GM18499 (cell line): ENCODE measurements at regions not wholly inside any gene's neighbourhood (a gene's known extent, or its start where the extent isn't known, plus 50 kb on each side); places are given as distances from the start of the nearest gene placed in this dataset.

Source experiments
- ATAC-seq: cut with Tn5 transposase; IDR thresholded peaks from one replicate; pipeline ENCODE4 v1.9.1; 2021; ENCODE audit warnings: moderate number of reproducible peaks; ENCODE audit not compliant: insufficient read depth, unreplicated experiment

DNA sequence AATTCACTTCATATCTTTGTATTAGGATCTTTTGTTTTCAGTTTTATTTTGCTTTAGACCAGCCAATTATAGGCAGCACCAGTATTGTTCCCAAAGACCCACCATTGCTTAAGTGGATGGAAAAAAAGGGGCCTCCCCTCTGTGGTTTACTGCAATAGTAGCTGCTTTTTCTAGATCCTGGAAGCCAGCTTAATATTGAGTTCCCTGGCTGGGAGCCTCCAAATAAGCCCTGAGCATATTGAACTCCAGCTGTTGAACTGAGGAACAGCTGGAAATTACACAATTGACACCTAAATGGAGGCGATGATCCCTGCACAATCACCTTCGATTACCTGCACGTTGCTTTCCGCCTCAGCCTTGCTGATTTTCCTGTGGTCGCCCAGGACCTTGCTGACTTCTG lies 576.0 kb downstream of the SOX6 start:
- no peak for ATAC-seq

DNA sequence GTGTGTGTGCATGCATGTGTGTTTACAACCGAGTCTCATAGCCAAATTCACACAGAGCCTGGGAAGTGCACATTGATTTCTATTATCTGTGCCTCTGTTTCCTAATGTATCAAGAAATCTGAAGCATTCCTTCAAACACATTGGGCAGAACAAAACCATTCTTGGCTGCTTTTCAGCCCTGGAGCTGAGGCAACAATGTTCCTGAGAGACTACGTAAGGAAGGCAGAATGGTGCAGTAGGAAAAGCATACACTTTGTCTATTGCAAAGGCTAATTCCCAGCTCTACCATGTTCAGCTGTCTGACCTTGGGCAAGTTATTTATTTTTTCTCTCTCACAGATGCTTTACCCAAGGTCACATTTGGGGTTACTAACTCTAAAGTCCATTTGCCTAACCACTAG lies 575.5 kb downstream of the SOX6 start:
- ATAC-seq, result no peak

- ATAC-seq, result no peak
Measured at GRCh38 chr11:15783619-15784018, 572.7 kb downstream of the SOX6 start.

DNA sequence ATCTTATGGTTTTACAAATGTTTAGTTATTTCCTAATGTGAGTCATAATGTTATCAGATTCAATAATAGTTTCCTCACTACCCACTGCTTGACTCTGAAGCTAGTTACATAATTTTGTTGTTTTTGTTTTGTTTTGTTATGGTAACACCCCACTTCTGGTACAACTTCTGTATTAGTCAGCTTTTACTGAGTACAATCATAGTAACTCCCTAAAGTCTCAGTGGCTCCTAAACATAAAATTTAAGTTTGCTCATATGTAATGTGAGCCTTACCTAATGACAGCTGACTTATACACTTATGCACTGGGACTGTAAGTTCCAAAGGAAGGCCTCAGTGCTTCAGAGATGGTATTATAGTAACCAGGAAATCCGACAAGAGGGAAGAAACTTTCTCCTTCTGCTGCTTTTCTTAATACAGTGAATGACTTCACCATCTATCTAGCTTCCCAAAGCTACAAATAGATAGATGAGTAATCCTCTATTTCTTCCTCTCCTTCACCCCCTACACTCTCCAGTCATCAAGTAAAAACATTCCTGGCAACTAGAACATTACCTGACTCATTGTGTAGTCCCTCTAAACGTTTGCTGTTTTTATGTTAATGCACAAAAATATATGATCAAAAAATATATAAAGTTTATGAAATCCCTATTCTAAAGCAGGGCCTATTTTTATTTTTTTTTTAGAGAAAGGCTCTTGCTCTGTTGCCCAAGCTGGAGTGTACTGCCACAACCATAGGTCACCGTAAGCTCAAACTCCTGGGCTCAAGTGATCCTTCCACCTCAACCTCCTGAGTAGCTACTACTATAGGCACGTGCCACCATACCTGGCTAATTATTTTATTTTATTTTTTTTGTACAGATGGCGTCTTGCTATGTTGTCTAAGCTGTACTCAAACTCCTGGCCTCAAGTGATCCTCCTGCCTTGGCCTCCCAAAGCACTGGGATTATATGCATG lies 563.0 kb downstream of the SOX6 start:
- ATAC-seq, result no peak

DNA sequence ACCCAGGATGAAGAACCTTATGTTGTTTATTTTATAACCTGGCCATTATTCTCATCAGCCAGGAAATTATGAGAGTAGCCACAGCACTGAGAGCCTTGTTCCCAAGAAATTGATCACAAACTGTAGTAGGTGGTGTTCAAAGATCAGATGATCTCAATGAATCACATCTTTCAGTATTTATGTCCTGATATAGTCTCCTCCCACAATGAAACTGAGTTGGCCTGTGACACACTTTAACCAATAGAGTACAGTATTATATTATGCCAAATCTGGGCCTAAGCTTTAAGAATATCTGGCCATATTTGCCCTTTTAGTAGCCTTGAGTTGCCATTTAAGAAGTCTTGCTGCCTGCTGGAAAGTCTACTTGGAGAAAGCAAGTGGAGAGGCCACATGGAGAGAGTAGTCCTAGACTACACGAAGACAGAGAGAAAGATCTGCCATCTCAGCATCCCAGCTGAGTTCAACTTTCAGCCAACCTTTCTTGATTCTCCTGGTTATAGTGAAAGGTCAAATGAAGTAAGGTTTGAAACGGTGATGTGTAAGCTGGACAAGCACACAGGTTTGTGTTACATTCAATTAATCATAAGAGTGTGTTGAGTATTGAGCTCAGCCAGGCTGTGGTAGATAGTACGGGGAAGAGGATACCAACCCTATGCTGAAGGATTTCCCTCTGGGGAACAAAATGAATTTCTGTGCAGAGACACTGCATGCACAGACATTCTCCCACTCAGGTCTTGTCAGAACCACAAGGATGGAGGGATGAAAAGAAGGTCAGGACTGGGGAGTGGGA lies 561.8 kb downstream of the SOX6 start:
- no peak for ATAC-seq

GRCh38 chr11:15795378-15795777 lies 561.0 kb downstream of the SOX6 start:
- ATAC-seq, result no peak

GRCh38 chr11:15800111-15800800 lies 556.1 kb downstream of the SOX6 start:
- ATAC-seq, result no peak

DNA sequence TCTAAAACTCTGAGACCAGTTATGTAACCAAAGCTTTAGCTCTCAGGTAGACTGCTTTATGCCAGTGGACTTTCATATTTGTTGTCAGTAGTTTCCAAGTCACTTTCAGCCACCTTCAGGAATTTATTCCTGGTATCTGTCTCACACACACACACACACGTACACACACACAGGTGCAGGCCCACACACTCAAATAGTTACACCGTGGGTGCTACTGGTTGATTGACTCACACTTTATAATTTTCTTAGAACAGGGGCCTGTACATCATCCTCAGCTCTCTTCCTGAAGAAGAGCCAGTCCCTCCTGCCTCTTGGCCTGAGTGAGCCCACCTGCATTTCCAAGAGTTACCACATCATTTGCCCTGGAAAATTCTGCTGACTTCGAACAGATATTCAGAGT lies 555.2 kb downstream of the SOX6 start:
- ATAC-seq, result no peak

GRCh38 chr11:15801616-15802015 lies 554.7 kb downstream of the SOX6 start:
- ATAC-seq, result no peak

- ATAC-seq, result no peak
Measured at GRCh38 chr11:15805726-15806125, 550.6 kb downstream of the SOX6 start.

GRCh38 chr11:15806217-15806616 lies 550.1 kb downstream of the SOX6 start:
- ATAC-seq, result no peak

DNA sequence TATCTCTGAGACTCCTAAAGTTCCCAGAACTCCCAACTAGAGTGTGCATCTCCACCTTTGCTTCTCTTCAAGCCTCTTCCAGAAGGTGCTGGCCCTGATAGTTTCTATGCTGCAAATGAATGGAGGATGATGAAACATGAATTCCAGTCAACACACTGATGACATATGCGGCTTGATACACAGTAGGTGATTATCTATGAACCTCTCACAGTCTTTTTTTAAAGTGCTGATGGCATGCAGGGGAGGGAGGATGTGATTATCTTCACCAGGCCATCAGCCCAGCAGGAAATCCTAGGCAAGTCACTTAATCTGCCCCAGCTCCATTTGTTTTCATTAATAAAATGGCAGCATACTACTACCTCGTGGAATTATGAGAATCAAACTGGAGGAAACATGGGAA lies 548.5 kb downstream of the SOX6 start:
- no peak for ATAC-seq

- ATAC-seq, result no peak
Measured at GRCh38 chr11:15810082-15810481, 546.3 kb downstream of the SOX6 start.

- no peak for ATAC-seq
Measured at GRCh38 chr11:15810525-15810924, 545.8 kb downstream of the SOX6 start.

- ATAC-seq, result no peak
Measured at GRCh38 chr11:15815246-15816195, 540.8 kb downstream of the SOX6 start.

- ATAC-seq, result no peak
Measured at GRCh38 chr11:15816260-15816871, 540.0 kb downstream of the SOX6 start.

DNA sequence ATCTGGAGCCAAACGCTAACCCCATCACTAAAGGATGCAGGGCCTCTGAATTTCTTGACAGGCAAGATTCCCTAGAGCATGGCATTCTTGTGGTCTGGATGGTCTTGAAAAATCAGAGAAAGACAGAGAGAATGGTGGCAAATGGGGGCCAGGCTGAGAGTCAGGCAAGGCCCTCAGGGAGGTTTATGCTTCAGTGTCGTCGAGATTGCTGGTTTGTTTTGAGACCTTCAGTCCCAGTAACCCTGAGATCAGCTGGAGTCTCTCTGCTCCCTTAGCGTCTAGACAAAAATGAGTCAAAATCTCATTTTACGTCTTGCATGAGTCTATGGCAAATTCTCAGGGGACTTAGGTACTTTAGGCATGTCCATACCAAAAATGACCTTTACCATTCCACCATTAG lies 539.3 kb downstream of the SOX6 start:
- no peak for ATAC-seq

- ATAC-seq, result no peak
Measured at GRCh38 chr11:15818132-15818842, 538.1 kb downstream of the SOX6 start.
